A673 (cell line): ENCODE measurements at regions not wholly inside any gene's neighbourhood (a gene's known extent, or its start where the extent isn't known, plus 50 kb on each side); places are given as distances from the start of the nearest gene placed in this dataset.
"Not testable (repeated sequence)": the region's sequence is repeated elsewhere in the genome, so short reads cannot be mapped to it uniquely, and the experiment has no call there.

Experiments
- BruUV-seq: library from RNA; stranded (reverse); fragments of 400-500 nt; replicated peaks from 2 replicates; lab custom pipeline; 2021; lab: Mats Ljungman, UMichigan
- CTCF ChIA-PET: fragments of 300-600 bp; sonication (Branson Sonifier 250); formaldehyde crosslinking; loops from one replicate; lab custom pipeline; 2022; ENCODE audit warnings: antibody characterized with exemption; lab: Charles Lee
- POLR2A ChIA-PET: fragments of 300-600 bp; sonication (Branson Sonifier 250); formaldehyde crosslinking; loops from one replicate; lab custom pipeline; 2022; ENCODE audit warnings: antibody characterized with exemption; ENCODE audit not compliant: low non-redundant PET; lab: Charles Lee
- DNase-seq: peaks from one replicate; pipeline ENCODE4 v3.0.0-alpha.2; 2015; ENCODE audit warnings: low spot score
- H3K27ac ChIP-seq: fragments of 200-600 bp; sonication (generic); 2 replicates; pipeline ENCODE4 v1.5.1; 2016; ENCODE audit warnings: mixed run types, low read depth, mild to moderate bottlenecking, mixed read lengths, antibody characterized with exemption, low read length; ENCODE audit not compliant: poor library complexity, severe bottlenecking
- H3K27me3 ChIP-seq: fragments of 200-600 bp; sonication (generic); replicated peaks from 2 replicates; pipeline ENCODE4 v1.6.1; 2017; ENCODE audit warnings: mixed run types, low read depth, mild to moderate bottlenecking, mixed read lengths, antibody characterized with exemption, low read length; ENCODE audit not compliant: insufficient read depth, poor library complexity
- H3K36me3 ChIP-seq: fragments of 200-600 bp; sonication (generic); 2 replicates; pipeline ENCODE4 v1.6.1; 2016; ENCODE audit warnings: mixed run types, mild to moderate bottlenecking, mixed read lengths, antibody characterized with exemption, low read length; ENCODE audit not compliant: insufficient read depth, poor library complexity, severe bottlenecking
- H3K4me1 ChIP-seq: fragments of 200-600 bp; sonication (generic); 2 replicates; pipeline ENCODE4 v1.6.1; 2017; ENCODE audit warnings: mixed run types, mild to moderate bottlenecking, mixed read lengths, antibody characterized with exemption, low read length; ENCODE audit not compliant: insufficient read depth, poor library complexity, severe bottlenecking
- H3K4me3 ChIP-seq: fragments of 200-600 bp; sonication (generic); 2 replicates; pipeline ENCODE4 v1.5.1; 2016; ENCODE audit warnings: low read depth, mixed run types, mild to moderate bottlenecking, mixed read lengths, low read length; ENCODE audit not compliant: poor library complexity, severe bottlenecking
- H3K9me3 ChIP-seq: fragments of 200-600 bp; sonication (generic); 2 replicates; pipeline ENCODE4 v1.6.1; 2016; ENCODE audit warnings: mixed run types, low read depth, mild to moderate bottlenecking, mixed read lengths, antibody characterized with exemption, low read length; ENCODE audit not compliant: poor library complexity, severe bottlenecking
- EZH2 ChIP-seq: fragments of 200-600 bp; sonication (generic); IDR thresholded peaks from 2 replicates; pipeline ENCODE4 v1.6.1; 2017; ENCODE audit warnings: borderline replicate concordance, low read depth, mild to moderate bottlenecking, mixed read lengths, antibody characterized with exemption, low read length; ENCODE audit not compliant: poor library complexity, severe bottlenecking
- intact Hi-C: fragments of 100-400 bp; cut with micrococcal nuclease; formaldehyde crosslinking; loops from one replicate; pipeline ENCODE4 v1.10.0; 2022; ENCODE audit not compliant: unreplicated experiment
- TF ChIP-seq, protein P1 (sequence below): fragments of 300-800, 200-600 bp; sonication (generic); conservative IDR thresholded peaks from 2 replicates; pipeline ENCODE4 v1.5.1; 2017; ENCODE audit warnings: low read depth, mild to moderate bottlenecking, antibody characterized with exemption, low read length, moderate library complexity, mixed read lengths

DNA sequence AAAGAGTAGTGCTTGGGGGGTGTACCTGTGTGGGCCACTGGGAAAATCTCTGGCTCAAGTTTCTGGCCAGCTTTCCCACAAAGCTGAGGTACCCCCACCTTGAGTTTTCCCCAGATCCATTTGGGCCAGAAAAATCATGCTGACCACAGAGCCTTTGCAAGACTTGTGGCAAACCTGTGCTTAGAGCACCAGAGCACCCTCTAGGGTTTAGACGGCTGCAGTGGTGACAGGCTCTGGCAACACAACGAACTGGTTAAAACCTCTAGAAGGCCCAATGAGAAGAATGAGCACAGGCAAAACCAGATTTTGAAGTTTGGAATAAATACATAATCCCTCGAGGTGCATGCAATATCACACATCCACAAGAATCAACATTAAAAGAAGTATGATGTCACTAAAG lies 290.7 kb upstream of the FOLH1 start:
- Histone ChIP-seq H3K27ac (no peak overlapping the region), H3K4me3 (no peak overlapping the region), H3K36me3 (no peaks in the 10 kb centered on the region), H3K4me1 (no peaks in the 10 kb centered on the region), H3K27me3 (no peaks in the 10 kb centered on the region), H3K9me3 (peaks cover 20% of the 10 kb centered on the region)
- TF ChIP-seq, protein P1, sequence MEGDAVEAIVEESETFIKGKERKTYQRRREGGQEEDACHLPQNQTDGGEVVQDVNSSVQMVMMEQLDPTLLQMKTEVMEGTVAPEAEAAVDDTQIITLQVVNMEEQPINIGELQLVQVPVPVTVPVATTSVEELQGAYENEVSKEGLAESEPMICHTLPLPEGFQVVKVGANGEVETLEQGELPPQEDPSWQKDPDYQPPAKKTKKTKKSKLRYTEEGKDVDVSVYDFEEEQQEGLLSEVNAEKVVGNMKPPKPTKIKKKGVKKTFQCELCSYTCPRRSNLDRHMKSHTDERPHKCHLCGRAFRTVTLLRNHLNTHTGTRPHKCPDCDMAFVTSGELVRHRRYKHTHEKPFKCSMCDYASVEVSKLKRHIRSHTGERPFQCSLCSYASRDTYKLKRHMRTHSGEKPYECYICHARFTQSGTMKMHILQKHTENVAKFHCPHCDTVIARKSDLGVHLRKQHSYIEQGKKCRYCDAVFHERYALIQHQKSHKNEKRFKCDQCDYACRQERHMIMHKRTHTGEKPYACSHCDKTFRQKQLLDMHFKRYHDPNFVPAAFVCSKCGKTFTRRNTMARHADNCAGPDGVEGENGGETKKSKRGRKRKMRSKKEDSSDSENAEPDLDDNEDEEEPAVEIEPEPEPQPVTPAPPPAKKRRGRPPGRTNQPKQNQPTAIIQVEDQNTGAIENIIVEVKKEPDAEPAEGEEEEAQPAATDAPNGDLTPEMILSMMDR: no peak
- no peak for TF ChIP-seq EZH2
- intact Hi-C loops: no loop called here
- ChIA-PET POLR2A (no interaction called here), CTCF (no interaction called here)
- no peak for DNase-seq
- BruUV-seq: no TSS peak

DNA sequence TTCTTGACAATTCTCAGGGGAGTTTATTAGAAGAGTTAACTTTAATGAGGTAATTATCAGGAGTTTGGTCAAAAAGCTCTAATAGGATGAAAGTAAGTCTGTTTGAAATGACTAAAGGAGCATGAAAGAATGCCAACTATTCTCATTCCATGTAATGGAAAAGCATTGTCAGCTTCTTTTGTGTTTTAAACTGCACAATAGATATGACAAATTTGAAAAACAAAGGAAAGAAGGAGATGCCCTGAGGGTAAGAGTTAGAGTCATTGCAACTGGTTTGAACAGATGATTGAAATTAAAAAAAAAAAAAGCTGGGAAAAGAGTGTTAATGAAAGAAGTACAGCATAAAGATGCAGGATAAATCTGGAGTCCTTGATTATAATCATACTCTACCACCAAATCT lies 296.8 kb upstream of the FOLH1 start:
- no peak overlapping the region for H3K4me3 ChIP-seq
- no peak overlapping the region for H3K27ac ChIP-seq
- ChIA-PET POLR2A (interaction anchor here (0.6 kb wide), 1 partner anchor 193 kb away, joined by 6 read pairs; no protein-coding TSS in a partner anchor), CTCF (no interaction called here)
- BruUV-seq: no TSS peak
- intact Hi-C loops: no loop called here
- peaks cover 5% of the 10 kb centered on the region for H3K9me3 ChIP-seq
- no peaks in the 10 kb centered on the region for H3K27me3 ChIP-seq
- H3K4me1 ChIP-seq: no peaks in the 10 kb centered on the region
- TF ChIP-seq EZH2: no peak
- TF ChIP-seq, protein P1: no peak
- no peaks in the 10 kb centered on the region for H3K36me3 ChIP-seq
- no peak for DNase-seq

DNA sequence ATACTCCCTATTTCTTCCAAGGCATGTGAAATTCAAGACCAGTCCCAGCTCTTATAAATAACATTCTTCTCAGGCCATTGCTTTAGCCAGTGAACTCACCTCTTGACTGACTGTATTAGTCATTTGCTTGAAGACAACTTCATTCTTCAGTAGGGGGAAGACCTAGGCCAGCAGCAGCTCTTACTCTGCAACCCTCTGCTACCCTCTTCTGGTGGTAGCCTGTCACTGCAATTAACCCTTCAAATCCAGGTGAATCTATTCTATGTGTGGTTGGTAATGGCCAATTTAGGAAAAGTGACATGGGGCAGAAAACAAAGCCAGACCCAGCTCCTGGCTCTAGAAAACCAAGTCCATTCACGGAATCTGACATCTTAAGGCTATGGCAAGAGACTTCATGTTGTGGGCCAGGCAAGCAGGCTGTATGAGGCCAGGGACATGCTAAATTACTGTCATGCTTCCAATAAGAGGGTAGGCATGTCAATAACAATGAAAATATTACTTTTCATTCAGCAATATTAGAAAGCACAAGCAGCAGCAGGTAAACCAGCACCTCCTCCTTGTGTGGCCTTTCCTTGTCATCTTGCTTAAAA lies 317.9 kb upstream of the FOLH1 start:
- BruUV-seq, H3K4me1 ChIP-seq, H3K27me3 ChIP-seq, H3K27ac ChIP-seq, H3K9me3 ChIP-seq, H3K36me3 ChIP-seq, POLR2A ChIA-PET, H3K4me3 ChIP-seq: not testable (repeated sequence)
- peak; percentile 65 for DNase-seq
- TF ChIP-seq, protein P1: peak; percentile 86
- CTCF ChIA-PET: interaction anchor here (0.6 kb wide), 1 partner anchor 469 kb away, joined by 4 read pairs; no protein-coding TSS in a partner anchor
- intact Hi-C loops: loop anchor here (2.0 to 10.0 kb wide), 5 partner anchors 296 to 1592 kb away; partner anchors contain the start of gene OR4S1
